GM23248 (cell line): ENCODE measurements at regions not wholly inside any gene's neighbourhood (a gene's known extent, or its start where the extent isn't known, plus 50 kb on each side); places are given as distances from the start of the nearest gene placed in this dataset.

ENCODE experiments used
- DNase-seq: peaks from one replicate; pipeline ENCODE4 v3.0.0-alpha.2; 2015
- H2AFZ ChIP-seq: fragments of 200-600 bp; sonication (generic); 2 replicates; pipeline ENCODE4 v1.6.1; 2016; ENCODE audit warnings: antibody characterized with exemption
- H3F3A ChIP-seq: fragments of 200-600 bp; sonication (generic); 2 replicates; pipeline ENCODE4 v1.6.1; 2016; ENCODE audit warnings: mild to moderate bottlenecking, antibody characterized with exemption, mixed run types; ENCODE audit not compliant: insufficient read depth
- H3K27ac ChIP-seq: fragments of 200-600 bp; sonication (generic); 2 replicates; pipeline ENCODE4 v1.5.1; 2016; ENCODE audit warnings: mild to moderate bottlenecking
- H3K27me3 ChIP-seq: fragments of 200-600 bp; sonication (generic); replicated peaks from 2 replicates; pipeline ENCODE4 v1.6.1; 2016; ENCODE audit warnings: mild to moderate bottlenecking; ENCODE audit not compliant: insufficient read depth
- H3K36me3 ChIP-seq: fragments of 200-600 bp; sonication (generic); 2 replicates; pipeline ENCODE4 v1.6.1; 2016; ENCODE audit warnings: low read depth, mild to moderate bottlenecking
- H3K4me1 ChIP-seq: fragments of 200-600 bp; sonication (generic); 2 replicates; pipeline ENCODE4 v1.6.1; 2016; ENCODE audit warnings: mild to moderate bottlenecking; ENCODE audit not compliant: insufficient read depth
- H3K4me2 ChIP-seq: fragments of 200-600 bp; sonication (generic); one replicate; pipeline ENCODE4 v1.6.1; 2016; ENCODE audit warnings: mild to moderate bottlenecking; ENCODE audit not compliant: unreplicated experiment
- H3K4me3 ChIP-seq: fragments of 200-600 bp; sonication (generic); 2 replicates; pipeline ENCODE4 v1.5.1; 2016; ENCODE audit warnings: mild to moderate bottlenecking
- H3K79me2 ChIP-seq: fragments of 200-600 bp; sonication (generic); 2 replicates; pipeline ENCODE4 v1.6.1; 2016; ENCODE audit warnings: mild to moderate bottlenecking; ENCODE audit not compliant: insufficient read depth
- H3K9ac ChIP-seq: fragments of 200-600 bp; sonication (generic); 2 replicates; pipeline ENCODE4 v1.6.1; 2016; ENCODE audit warnings: mild to moderate bottlenecking
- H3K9me2 ChIP-seq: fragments of 200-600 bp; sonication (generic); 2 replicates; pipeline ENCODE4 v1.6.1; 2016; ENCODE audit warnings: mixed run types, mild to moderate bottlenecking, moderate library complexity; ENCODE audit not compliant: insufficient read depth
- H3K9me3 ChIP-seq: fragments of 200-600 bp; sonication (generic); one replicate; pipeline ENCODE4 v1.6.1; 2017; ENCODE audit warnings: low read depth
- H4K20me1 ChIP-seq: fragments of 200-600 bp; sonication (generic); 2 replicates; pipeline ENCODE4 v1.6.0; 2016; ENCODE audit not compliant: insufficient read depth
- EZH2 ChIP-seq: fragments of 200-600 bp; sonication (generic); IDR thresholded peaks from 2 replicates; pipeline ENCODE4 v1.6.1; 2018; ENCODE audit warnings: antibody characterized with exemption, mild to moderate bottlenecking; ENCODE audit not compliant: insufficient read depth, poor library complexity, severe bottlenecking
- EZH2phosphoT487 ChIP-seq: fragments of 200-600 bp; sonication (generic); IDR thresholded peaks from 2 replicates; pipeline ENCODE4 v1.6.1; 2018; ENCODE audit warnings: antibody characterized with exemption, moderate library complexity, mild to moderate bottlenecking, low read depth; ENCODE audit not compliant: insufficient read depth
- WGBS, 2 experiments: methylation state at CpG; one replicate each; pipeline ENCODE4 v1.1.6; 2015 to 2017; ENCODE audit warnings: low lambda C conversion rate in 2 of 2, low coverage in 1 of 2; ENCODE audit errors: missing lambda C conversion rate in 2 of 2; 5-methylcytosine and 5-hydroxymethylcytosine counted together
- in situ Hi-C: fragments of 300-500 bp; cut with MboI; formaldehyde crosslinking; loops from 2 replicates; pipeline ENCODE4 v1.15.0; 2020

DNA sequence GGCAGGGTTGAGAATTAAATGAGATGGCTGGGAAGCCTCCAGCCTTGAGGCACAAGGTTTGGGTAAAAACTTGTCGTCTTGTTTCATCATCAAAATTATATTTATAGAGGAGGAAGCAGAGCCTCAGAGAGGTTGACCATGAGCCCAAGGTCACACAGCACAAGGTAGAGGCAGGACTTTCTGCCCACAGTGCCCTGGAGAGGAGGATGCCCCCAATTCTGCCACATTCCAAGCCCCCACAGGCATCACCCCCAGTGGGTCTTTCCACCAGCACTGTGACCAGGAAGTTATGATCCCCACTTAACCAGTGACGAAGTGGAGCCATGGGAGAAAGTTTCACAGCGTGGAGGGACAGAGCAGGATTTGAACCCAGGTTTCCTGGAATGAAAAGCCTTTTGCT, 400.0 kb downstream of the MATN1 start:
- no peak overlapping the region for H3K4me3 ChIP-seq

DNA sequence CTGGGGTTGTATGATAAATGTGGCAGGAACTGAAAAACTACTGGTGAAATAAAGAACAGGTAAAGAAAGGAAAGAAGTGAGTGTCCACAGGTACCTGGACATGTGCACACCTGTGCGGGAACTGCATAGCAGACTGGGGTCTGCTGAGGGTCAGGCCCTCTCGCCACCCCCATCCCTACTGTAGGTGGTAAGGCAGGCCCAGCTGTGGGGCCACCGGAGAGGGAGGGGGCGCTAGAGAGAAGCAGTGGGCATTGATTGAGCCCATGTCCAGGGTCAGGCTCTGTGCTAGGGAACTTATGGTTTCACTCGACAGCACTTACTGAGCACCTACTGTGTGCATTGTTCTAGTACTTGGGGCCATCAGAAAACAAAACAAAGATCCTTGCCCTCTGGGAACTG, 400.5 kb downstream of the MATN1 start:
- Histone ChIP-seq H2AFZ (no peak overlapping the region), H3K9ac (no peak overlapping the region), H3K9me2 (no peaks in the 10 kb centered on the region), H3K4me3 (no peak overlapping the region), H3K9me3 (no peaks in the 10 kb centered on the region), H4K20me1 (no peaks in the 10 kb centered on the region), H3K4me1 (no peaks in the 10 kb centered on the region), H3K27ac (no peak overlapping the region), H3K4me2 (no peak overlapping the region), H3K36me3 (no peaks in the 10 kb centered on the region), H3K79me2 (no peaks in the 10 kb centered on the region), H3F3A (no peaks in the 10 kb centered on the region), H3K27me3 (no peaks in the 10 kb centered on the region)
- DNase-seq, result no peak
- no peak for TF ChIP-seq EZH2phosphoT487
- TF ChIP-seq EZH2, result no peak
- 53 to 65% methylated on average over 5 of the region's 5 CpGs for WGBS, 2 experiments
- in situ Hi-C loops, result no loop called here

More for the DNA sequence above, 400.0 kb downstream of the MATN1 start:
- H3K4me1 ChIP-seq, result no peaks in the 10 kb centered on the region
- no peaks in the 10 kb centered on the region for H4K20me1 ChIP-seq
- H3F3A ChIP-seq, result no peaks in the 10 kb centered on the region
- TF ChIP-seq EZH2, result no peak
- no peak for TF ChIP-seq EZH2phosphoT487
- H3K27me3 ChIP-seq, result no peaks in the 10 kb centered on the region
- H3K27ac ChIP-seq, result no peak overlapping the region
- H3K4me2 ChIP-seq, result no peak overlapping the region
- H3K36me3 ChIP-seq, result no peaks in the 10 kb centered on the region
- H3K9ac ChIP-seq, result no peak overlapping the region
- DNase-seq, result no peak
- H2AFZ ChIP-seq, result no peak overlapping the region
- H3K9me2 ChIP-seq, result no peaks in the 10 kb centered on the region
- H3K9me3 ChIP-seq, result no peaks in the 10 kb centered on the region
- H3K79me2 ChIP-seq, result no peaks in the 10 kb centered on the region
- in situ Hi-C loops, result no loop called here
- 64 to 67% methylated on average over 3 of the region's 3 CpGs for WGBS, 2 experiments

DNA sequence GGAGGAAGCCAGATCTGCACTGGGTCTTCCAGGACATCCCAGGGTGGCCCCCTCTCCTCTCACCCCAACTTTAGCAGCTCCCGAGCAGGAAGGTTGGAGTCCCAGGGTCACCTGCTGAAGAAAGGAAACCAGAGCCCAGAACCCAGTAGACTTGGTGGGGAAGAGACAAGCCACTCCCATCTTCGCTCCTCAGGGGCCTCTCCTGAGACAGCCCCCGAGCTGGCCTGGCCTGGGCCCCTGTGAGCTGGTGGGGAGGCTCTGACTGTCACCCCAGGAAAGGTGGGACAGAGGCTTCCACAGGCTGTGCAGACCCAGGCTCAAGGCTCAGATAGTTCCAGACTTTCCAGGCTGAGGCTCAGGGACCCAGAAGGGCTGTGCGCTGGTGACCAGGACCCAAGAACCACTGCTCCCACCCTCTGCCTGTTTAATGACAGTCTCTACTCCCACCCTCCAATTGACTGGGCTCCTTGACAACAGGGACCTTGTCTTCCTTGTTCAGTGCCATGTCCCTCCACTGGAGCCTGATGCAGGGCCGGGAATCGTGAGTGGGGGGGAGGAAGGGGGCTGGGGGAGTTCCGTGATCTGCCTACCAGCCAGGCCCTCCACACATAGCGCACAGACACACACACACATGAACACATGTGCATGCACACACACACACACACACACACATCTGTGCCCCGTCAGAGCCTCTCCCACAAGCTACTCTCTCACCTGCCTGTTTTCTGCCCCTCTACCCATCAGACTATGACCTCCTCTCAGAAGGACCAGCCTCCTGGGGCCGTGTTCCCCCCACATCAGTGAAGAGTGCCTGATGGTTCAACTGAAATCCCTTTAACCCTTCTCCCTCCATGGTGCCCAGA, 401.2 kb downstream of the MATN1 start:
- in situ Hi-C loops, result no loop called here
- no peaks in the 10 kb centered on the region for H3K27me3 ChIP-seq

DNA sequence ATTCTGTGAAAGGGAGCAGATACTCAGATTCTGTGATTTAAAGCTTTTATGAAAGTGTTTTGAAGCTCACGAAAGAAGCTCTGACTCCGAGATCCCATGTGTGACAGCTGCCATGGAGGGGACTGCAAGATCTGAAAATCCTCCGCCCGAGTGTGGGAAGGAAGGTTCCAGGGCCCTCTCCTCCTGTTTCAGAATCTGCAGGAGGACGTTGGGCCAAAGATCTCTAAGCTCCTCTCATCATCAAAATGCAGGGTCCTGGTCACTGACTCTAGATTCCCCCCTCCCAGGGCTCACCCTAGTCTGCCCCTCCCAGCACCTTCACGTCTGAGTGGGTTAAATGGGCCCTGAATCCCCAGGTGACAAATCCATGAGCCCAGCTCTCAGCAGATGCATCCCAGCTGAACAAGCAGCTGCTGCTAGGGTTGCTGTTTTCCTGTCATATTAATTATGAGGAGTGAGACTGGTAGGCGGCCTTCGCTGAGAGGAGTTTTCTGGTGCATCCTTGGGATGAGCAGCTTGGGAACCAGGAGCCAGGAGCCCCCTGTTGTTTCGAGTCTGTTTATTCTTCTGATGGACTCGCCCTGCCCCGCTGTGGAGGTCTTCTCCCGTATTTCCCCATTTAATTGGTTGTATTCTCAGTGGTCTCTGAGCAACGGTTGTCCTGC, 402.0 kb downstream of the MATN1 start:
- H3K4me3 ChIP-seq, result no peak overlapping the region
- no peaks in the 10 kb centered on the region for H3F3A ChIP-seq
- H3K4me2 ChIP-seq, result no peak overlapping the region
- H2AFZ ChIP-seq, result no peak overlapping the region
- H4K20me1 ChIP-seq, result no peaks in the 10 kb centered on the region
- 49 to 54% methylated on average over 13 of the region's 13 CpGs for WGBS, 2 experiments
- H3K9me2 ChIP-seq, result no peaks in the 10 kb centered on the region
- H3K27me3 ChIP-seq, result no peaks in the 10 kb centered on the region
- H3K4me1 ChIP-seq, result no peaks in the 10 kb centered on the region
- no peaks in the 10 kb centered on the region for H3K79me2 ChIP-seq
- H3K9ac ChIP-seq, result no peak overlapping the region
- no peaks in the 10 kb centered on the region for H3K36me3 ChIP-seq
- no peaks in the 10 kb centered on the region for H3K9me3 ChIP-seq
- no peak for DNase-seq
- H3K27ac ChIP-seq, result no peak overlapping the region
- in situ Hi-C loops, result no loop called here
- TF ChIP-seq EZH2 (no peak), EZH2phosphoT487 (no peak)

More for the DNA sequence above, 401.2 kb downstream of the MATN1 start:
- no peak overlapping the region for H3K9ac ChIP-seq
- no peaks in the 10 kb centered on the region for H3K79me2 ChIP-seq
- H4K20me1 ChIP-seq, result no peaks in the 10 kb centered on the region
- H3K9me2 ChIP-seq, result no peaks in the 10 kb centered on the region
- H3K4me1 ChIP-seq, result no peaks in the 10 kb centered on the region
- H2AFZ ChIP-seq, result no peak overlapping the region
- no peaks in the 10 kb centered on the region for H3K36me3 ChIP-seq
- WGBS, 2 experiments, result 39 to 51% methylated on average over 10 of the region's 10 CpGs
- H3K4me3 ChIP-seq, result no peak overlapping the region
- TF ChIP-seq EZH2, result no peak
- TF ChIP-seq EZH2phosphoT487, result no peak
- no peak overlapping the region for H3K4me2 ChIP-seq
- no peaks in the 10 kb centered on the region for H3K9me3 ChIP-seq
- no peaks in the 10 kb centered on the region for H3F3A ChIP-seq
- H3K27ac ChIP-seq, result no peak overlapping the region
- no peak for DNase-seq
